HG03135 (cell line): ENCODE measurements at regions not wholly inside any gene's neighbourhood (a gene's known extent, or its start where the extent isn't known, plus 50 kb on each side); places are given as distances from the start of the nearest gene placed in this dataset.

Experiments
- ATAC-seq: cut with Tn5 transposase; IDR thresholded peaks from one replicate; pipeline ENCODE4 v1.9.1; 2021; ENCODE audit warnings: mild to moderate bottlenecking, moderate library complexity; ENCODE audit not compliant: unreplicated experiment

DNA sequence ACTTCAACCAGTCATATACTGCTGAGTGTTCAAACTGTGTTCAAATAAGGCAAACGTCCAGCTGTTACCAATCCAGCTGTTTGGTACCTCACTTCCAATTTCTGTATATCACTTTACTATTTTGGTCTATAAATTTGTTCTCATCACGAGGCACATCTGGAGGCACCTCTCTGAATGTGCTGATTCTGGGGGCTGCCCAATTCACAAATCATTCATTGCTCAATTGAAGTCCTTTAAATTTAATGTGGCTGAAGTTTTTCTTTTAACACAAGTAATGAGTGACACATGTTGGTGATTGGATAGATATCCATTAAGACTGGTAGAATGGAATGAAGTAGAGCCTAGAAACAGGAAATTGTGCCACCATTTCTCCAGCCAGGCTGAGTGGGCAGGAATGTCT lies 617.0 kb upstream of the TMEM132C start:
- ATAC-seq = no peak

DNA sequence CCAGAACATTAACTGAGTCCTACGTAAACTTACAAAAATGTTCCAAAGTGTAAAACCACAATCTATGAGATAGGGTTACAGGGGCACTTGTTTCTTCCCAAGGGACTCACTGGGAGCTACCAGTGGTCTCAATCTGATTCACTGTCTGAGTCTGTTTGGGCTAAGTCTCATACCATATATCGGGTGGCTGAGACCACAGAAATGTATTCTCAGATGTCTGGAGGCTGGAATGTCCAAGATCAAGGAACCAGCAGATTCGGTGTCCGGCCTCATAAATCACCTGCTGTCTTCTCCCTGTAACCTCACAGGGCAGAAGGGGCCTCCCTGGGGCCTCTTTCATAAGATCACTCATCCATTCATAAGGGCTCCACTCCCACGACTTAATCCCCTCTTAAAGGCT lies 616.3 kb upstream of the TMEM132C start:
- no peak for ATAC-seq

DNA sequence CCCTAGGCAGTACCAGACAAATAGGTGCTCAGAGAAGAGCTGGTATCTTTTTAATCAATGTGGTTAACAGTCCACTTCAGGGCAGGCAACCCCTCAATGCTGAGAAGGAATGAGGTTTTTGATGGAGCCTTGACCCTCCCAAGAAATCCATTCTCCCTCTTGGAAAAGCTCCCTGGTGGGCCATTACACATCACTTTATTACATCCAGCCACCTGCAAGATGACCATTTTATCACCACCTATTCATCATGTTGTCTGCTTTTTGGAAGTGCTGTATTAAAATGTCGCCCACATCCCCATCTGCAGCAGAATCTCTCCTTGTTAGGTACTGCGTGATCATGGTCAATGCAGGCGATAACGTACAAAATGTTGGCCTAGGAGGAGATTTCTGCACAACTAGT lies 614.7 kb upstream of the TMEM132C start:
- ATAC-seq = no peak

DNA sequence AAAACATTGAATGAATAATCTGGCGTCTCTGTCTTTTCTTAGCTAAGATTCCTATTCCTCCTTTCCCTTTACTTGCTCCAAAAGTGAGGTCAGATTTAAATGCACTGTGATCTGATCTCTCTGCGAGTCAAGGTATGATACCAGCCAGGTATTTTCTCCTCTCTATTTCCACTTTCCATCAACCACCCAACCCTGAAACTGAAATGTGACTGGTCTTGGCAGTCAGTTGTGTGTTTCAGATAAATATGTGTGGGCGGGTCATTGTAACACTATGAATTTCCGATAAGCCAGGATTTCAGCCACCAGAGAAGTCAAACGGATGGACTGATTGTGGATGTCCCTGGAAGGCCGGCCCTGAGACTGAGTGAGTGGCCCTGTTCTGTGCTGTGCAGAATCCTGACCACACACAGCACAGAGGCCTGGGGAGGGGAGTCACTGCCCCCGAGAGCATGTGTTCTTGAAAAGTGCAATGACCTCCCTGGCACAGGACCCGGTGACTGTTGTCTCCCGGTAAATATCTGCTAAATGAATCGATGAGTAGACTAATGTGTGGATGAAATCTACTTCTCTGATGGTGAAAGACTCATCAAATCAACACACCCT lies 612.5 kb upstream of the TMEM132C start:
- ATAC-seq = no peak

DNA sequence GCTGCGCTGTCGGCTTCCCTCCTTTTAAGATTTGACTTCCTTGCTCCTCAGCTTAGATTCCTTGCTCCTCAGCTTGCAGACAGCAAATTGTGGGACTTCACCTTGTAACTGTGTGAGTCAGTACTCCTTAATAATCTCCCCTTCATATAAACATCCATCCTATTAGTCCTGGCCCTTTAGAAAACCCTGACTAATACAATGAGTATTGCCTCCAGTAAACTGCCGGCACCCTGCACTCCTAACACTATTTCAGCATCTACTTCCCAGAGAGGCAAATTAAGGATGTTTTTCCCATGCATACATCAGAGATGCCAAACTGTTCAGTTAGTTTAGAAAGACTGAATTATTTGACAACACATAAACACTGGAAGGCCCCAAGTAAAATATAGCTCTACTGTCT lies 611.3 kb upstream of the TMEM132C start:
- no peak for ATAC-seq

DNA sequence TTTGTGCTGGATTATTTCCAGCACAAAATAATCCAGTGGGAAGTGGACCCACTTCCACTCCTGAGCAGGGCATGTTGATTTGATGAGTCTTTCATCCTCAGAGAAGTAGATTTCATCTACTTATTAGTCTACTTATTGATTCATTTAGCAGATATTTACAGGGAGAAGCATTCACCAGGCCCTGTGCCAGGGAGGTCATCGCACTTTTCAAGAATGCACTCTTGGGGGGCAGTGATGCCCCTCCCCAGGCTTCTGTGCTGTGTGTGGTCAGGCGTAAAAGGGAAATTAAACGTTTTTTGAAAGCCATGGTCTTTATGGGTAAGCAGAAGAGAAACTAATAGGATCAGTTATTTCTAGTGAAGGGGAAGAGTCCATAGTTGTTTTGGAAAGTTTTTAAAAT lies 610.7 kb upstream of the TMEM132C start:
- no peak for ATAC-seq

DNA sequence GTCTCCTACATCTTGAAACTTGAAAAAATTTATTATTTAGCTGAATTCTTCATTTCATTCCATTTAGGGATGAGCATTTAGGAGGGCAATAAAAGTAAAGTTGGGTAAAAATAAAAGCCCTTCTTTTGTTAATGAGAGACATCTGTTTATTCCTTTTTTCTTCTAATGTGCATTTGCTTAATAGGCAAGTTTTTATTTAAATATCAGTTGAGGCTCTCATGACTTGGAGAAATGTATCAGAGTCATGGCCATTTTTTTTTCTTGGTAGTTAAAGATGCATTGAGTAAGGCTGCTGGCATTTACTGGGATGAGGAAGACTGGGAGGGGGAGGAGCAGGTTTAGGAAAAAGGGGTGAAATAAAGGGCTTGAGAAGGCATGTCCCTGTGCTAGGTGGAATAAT lies 609.9 kb upstream of the TMEM132C start:
- ATAC-seq = no peak

DNA sequence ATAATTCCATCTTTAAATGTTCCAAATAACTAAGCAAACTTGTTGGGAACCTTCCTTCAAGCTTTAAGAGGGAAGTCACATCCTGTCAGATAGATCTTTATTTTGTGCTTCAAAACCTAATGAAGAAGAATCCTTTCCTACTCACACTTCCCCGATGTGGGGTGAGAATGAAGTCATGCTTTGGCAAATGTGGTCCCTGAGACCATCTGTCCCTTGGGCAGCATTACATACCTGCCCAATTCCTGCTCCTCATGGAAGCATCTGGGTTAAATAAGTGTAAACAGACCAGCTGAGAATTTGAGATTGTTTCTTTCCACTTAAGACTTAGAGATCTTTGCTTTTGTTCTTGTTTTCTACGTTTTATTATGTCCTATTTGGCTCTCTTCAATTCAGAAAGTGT lies 606.0 kb upstream of the TMEM132C start:
- ATAC-seq = no peak

DNA sequence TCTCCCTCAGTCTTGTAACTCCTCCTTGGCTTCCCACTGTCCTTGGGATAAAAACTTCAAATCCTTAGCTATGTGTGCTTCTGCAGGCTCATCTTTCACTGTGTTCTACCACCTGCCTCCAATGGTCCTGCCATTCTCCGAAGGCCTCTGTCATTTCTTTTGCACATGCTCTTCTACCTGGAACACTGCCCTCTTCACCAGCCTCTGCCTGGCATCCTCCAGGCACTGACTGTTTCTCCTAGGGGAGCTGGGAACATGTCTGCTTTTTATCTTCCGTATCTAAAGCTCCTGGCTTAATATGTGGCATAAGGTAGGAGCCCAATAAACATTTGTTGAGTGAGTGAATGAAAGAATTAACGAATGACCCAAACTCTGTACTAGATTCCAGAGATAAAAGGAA lies 603.3 kb upstream of the TMEM132C start:
- ATAC-seq = no peak

DNA sequence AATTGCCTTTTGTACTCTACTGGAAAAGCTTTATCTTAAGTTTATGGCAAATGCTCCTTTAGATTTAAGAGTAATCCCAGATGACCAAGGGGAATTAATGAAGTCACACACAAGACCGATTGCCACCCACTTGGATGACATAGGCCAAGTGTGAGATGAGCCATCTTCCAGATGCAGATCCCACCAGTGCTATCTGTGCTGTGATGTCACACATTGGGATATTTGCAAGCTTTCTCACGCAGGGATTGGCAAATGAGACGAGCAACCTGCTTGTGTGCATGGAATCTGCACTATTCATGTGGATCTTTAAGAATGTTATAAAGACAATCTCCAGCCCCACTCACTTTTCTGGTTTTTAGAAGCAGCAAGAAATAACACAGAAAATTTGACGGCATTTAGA lies 602.1 kb upstream of the TMEM132C start:
- ATAC-seq = no peak

DNA sequence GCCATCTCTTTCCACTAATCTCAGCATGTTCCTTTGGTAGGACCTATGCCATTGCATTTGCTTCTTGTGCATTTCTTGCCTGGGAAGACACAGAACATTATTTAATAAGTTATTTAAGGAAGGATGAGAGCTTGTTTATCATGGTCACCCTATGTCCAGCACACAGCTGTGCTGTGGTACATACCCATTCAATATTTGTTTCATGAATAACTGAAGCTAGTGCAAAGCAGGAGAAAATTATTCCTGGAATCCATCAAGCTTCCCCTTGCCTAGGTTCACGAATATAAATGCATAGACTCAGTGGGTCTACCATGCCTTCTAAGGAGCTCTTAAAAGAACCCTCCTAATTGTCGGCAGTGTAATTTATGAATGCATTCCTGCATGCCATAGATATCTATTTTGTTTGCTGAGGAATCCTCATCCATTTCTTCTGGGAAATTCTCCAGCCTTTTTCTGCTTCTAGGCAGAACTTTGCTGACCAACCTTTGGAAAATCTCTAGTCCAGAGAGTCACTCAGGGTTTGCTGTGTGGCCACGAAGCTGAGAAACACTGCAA lies 599.8 kb upstream of the TMEM132C start:
- no peak for ATAC-seq

DNA sequence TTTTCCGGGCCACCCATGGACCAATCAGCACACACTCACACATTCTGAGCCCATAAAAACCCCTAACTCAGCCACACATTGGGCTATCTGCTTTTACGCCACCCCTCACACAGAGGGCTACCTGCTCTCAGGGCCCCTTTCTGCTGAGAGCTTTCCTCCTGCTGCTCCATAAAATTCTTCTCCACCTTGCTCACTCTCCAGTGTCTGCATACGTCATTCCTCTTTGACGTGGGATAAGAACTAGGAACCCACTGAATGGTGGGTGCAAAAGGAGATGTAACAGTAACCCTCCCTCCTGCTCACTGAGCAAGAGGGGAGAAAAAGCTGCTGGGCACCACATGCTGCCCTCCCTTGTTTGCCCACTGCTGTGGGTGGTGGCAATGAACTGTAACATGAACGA lies 596.7 kb upstream of the TMEM132C start:
- ATAC-seq = no peak

DNA sequence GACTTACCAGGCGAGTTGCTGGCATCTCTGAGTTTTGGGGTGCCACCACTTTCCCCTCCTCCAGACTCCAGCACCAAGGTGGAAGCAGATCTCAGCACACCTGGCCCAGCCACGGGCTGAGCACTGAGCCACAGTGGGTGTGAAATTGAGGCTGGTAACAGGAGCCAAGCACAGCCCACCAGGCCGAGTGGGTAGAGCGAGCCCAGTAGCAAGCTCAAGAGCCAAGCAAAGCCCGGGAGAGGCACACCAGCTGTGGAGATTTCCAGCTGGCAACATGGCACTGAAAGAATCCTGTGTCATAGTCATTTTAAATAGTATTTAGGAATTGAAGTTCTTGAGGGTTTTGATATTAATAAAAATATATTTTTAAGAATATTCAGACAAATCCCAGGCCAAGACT lies 596.2 kb upstream of the TMEM132C start:
- no peak for ATAC-seq

DNA sequence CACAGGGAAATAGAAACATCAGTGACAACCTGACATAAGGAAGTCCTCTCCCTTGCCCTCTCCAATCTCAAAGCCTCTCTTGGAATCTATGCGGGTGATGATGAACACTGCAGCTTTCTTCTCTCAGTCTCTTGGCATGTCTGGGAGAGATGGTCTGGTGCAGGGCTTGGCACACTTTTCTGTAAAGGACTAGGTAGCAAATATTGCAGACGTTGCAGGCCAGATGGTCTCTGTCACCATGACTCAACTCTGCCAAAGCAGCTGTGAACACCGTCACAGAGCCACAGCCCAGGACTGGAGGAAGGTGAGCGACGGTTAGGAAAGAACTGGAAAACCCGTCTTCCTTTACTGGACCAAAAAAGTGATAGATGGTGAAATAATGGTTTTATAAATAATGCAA lies 591.0 kb upstream of the TMEM132C start:
- no peak for ATAC-seq

DNA sequence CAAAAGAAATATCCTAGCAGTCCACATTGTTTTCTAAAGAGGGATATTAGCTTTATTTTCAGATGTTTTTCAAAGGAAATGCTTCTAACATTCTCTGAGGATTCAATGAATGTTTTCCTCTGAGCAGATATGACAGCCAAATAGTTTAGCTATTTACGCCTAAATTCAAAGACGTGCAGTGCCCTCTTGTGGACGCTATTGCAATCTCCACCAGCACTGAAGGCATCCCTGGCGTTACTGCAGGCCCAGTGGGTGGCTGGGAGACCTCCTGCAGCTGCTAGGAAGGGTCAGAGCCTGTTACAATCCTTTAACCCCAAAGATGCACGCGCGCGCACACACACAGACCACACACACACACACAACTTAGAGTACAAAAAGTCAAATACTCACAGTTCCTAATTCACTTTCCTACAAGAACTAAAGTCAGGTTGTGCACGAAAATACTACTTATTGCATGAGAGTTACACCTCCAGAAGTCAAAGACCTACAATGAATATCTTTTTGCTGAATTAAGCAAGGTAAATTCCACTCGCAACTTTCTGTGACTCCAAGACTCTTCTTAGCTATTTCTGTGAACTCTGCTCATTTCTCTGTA lies 589.3 kb upstream of the TMEM132C start:
- no peak for ATAC-seq

DNA sequence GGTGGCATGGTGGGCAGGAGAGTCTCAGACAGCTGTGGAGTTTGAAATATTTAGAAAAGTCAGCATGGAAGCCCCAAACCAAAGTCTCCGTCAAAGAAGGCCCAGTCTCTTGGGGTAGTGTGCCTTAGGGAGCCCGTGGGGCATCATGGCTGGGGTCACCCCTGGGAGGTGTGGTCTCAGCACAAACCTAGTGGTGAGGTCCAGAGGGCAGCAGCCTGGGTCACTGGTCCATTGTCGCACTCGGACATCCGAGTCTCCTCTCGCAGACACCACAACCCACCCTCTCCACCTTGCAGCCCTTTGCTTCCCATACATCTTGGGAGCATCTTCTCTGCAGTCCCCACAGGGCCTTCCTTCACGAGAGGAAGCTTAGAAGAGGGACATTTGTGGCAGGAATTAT lies 588.0 kb upstream of the TMEM132C start:
- ATAC-seq = no peak

DNA sequence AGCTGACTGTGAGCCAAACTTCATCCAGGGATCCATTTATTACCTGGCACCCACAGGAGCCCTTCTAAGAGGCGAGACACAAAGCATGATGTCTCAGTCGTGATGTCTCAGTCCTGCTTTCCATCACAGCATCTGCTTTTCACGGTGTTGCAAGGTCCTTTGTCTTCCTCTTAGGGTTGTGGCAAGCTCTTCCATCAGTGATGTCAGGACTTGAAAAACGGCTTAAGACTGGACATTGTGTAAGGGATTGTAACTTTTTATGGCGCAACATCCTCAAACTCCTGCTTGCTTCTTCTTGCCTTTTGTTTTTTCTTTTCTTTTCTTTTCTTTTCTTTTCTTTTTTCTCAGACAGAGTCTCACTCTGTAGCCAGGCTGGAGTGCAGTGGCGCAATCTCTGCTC lies 586.5 kb upstream of the TMEM132C start:
- no peak for ATAC-seq

DNA sequence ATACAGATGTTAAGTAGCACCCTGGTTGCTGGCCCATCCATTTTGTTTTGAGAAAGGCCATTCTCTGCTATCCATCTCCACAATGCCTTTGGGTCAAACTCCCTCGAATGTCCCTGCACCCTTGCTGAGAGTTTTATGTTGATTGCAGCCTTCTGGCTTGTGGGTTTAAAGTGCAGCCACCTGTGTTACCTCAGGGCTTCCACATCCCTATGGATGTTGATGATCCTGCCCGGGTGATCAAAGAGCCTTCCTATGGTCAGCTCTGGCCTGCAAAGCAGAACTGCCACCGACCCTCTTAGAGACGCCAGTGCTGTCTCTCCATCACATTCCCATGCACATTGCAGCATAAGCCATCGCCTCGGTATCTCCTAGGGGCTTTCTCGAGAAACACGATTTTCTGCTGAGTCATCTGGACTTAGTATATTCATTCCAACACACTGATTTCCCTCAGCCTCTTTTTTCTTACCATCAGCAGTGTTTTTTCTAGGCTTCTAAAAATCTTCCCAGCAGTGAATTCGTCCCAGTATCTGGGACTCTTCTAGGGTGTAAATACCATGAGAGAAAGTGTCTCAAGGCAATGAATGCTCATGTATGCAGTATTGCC lies 585.7 kb upstream of the TMEM132C start:
- no peak for ATAC-seq

DNA sequence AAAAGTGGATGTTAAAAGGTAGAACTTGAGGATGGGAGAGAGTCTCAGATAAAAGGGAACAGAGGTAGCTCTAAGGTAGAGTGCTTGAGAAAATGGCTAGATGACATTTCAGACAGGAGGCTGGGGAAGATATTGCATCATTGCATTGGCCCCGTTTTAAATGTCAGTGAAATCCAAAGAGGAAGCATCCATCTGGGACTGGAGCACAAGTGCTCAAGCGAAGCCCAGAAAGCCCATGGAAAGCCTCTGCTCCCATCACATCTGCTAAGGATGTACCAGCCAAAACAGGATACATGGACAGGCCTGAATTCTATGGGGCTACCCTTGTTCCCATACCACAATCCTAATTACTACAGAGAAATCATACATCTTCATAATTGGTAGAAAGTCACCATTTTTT lies 581.5 kb upstream of the TMEM132C start:
- no peak for ATAC-seq

DNA sequence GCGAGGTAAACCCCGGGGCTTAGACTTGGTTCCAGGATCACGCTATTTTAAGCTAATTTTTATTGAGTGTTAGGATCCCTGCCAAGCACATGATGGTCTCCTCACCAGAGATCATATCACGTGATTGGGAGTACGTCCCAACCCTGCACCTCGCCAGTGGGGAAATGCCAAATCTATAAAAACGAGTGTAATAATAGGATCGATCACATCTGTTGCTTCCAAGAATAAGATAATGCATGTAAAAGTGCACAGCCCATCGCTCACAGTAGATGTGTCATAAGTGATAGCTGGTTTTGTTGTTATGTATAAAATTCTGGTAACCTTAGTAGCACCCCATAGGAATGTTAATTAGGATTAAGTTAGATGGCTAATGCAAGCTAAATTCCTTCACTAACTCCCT lies 581.0 kb upstream of the TMEM132C start:
- ATAC-seq = no peak

DNA sequence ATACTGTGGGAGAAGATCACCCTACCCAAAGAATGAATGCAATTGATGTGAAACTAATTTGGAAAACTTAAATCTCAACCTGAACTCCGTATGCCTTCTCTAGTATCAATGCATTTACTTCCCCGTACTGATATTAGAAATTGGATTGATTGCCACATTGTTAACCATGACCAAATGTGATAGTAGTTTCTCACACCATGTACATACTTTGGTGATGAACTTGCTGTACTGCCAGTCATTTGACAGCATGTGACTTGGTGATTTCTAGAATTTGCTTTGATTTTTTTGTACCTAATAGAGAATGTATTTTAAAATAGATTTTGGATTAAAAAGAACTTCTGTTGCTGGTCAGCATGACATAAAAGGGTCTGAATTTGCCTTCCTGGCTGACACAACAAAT lies 579.8 kb upstream of the TMEM132C start:
- ATAC-seq = no peak

DNA sequence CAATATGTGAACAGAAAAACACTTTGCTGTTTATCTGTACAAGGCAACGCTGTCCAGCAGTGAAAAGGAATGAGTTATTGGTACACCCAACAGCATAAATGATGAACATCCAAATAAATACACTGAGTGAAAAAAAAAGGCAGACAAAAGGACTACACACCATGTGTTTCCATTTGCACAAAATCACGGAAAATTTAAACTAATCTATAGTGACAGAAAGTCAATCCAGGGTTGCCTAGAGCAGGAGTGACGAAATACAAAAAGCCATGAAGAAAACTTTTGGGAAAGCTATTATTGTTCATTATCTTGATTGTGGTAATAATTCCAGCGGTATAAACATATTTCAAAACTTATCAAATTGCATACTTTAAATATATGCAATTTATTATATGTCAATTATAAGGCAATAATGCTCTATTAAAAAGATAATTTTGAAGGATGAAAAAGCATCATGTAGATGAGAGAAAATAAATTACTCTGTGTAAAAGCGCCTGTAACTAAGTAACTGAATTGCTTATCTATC lies 578.0 kb upstream of the TMEM132C start:
- no peak for ATAC-seq
